H1 (cell line): ENCODE measurements at regions not wholly inside any gene's neighbourhood (a gene's known extent, or its start where the extent isn't known, plus 50 kb on each side); places are given as distances from the start of the nearest gene placed in this dataset.

Experiments
- CTCF ChIA-PET: fragments of 300-600 bp; sonication (Branson Sonifier 250); formaldehyde crosslinking; loops from one replicate; lab custom pipeline; 2021; ENCODE audit not compliant: partially characterized antibody; lab: Charles Lee
- POLR2A ChIA-PET: fragments of 300-600 bp; sonication (Branson Sonifier 250); formaldehyde crosslinking; loops from one replicate; lab custom pipeline; 2021; ENCODE audit warnings: inconsistent platforms; ENCODE audit not compliant: partially characterized antibody; lab: Charles Lee
- DNase-seq, 2 experiments: peaks; one replicate each; pipeline versions ENCODE4 v3.0.0 to v3.0.0-alpha.2; 2010 to 2022; ENCODE audit warnings: low spot score in 2 of 2, low read depth in 1 of 2, mixed read lengths in 1 of 2
- FAIRE-seq: peaks from 2 replicates; lab custom pipeline; 2011; peaks lifted over from hg19 to GRCh38; lab: Jason Lieb, UNC
- H2AFZ ChIP-seq: 2 replicates; pipeline ENCODE4 v1.8.1; 2012; ENCODE audit warnings: low read length, inconsistent platforms
- H2AK5ac ChIP-seq: 2 replicates; pipeline ENCODE4 v1.6.1; 2013; ENCODE audit warnings: low read depth, low read length
- H2BK120ac ChIP-seq: replicated peaks from 2 replicates; pipeline ENCODE3; 2013; ENCODE audit warnings: low read depth, low read length, inconsistent platforms
- H2BK12ac ChIP-seq: 2 replicates; pipeline ENCODE4 v1.6.1; 2013; ENCODE audit warnings: low read depth, low read length
- H2BK15ac ChIP-seq: 2 replicates; pipeline ENCODE4 v1.6.1; 2013; ENCODE audit warnings: low read length
- H2BK20ac ChIP-seq: 2 replicates; pipeline ENCODE4 v1.6.1; 2013; ENCODE audit warnings: low read length
- H2BK5ac ChIP-seq: 2 replicates; pipeline ENCODE4 v1.6.1; 2013; ENCODE audit warnings: low read depth, low read length
- H3K14ac ChIP-seq: 2 replicates; pipeline ENCODE4 v1.6.1; 2013; ENCODE audit warnings: inconsistent platforms; ENCODE audit not compliant: insufficient read length
- H3K18ac ChIP-seq: 2 replicates; pipeline ENCODE4 v1.6.1; 2013; ENCODE audit warnings: low read length; ENCODE audit errors: extremely low read depth
- H3K23ac ChIP-seq: 2 replicates; pipeline ENCODE4 v1.6.1; 2013; ENCODE audit warnings: inconsistent platforms; ENCODE audit not compliant: insufficient read length
- H3K23me2 ChIP-seq: 2 replicates; pipeline ENCODE4 v1.6.1; 2013; ENCODE audit warnings: low read depth, low read length
- H3K27ac ChIP-seq: 2 replicates; pipeline ENCODE4 v1.6.1; 2011; ENCODE audit warnings: low read depth, low read length, inconsistent platforms
- H3K27me3 ChIP-seq, 4 experiments: replicated peaks in 1 of 4; 1 replicate in 1 of 4; 2 replicates in 3 of 4; pipeline versions ENCODE4 v1.6.1 to v1.8.1; 2011 to 2013; ENCODE audit warnings: low read length in 3 of 4, mild to moderate bottlenecking in 3 of 4, inconsistent platforms in 2 of 4, mixed read lengths in 2 of 4, moderate library complexity in 1 of 4; ENCODE audit not compliant: control insufficient read depth in 3 of 4, insufficient read depth in 3 of 4; ENCODE audit errors: extremely low read depth in 1 of 4
- H3K36me3 ChIP-seq, 4 experiments: 2 replicates each; pipeline versions ENCODE4 v1.6.1 to v1.8.1; 2011 to 2013; ENCODE audit warnings: mild to moderate bottlenecking in 4 of 4, low read length in 3 of 4, moderate library complexity in 2 of 4, control low read depth in 1 of 4, inconsistent platforms in 1 of 4; ENCODE audit not compliant: insufficient read depth in 4 of 4, control insufficient read depth in 2 of 4
- H3K4ac ChIP-seq: replicated peaks from 2 replicates; pipeline ENCODE3; 2013; ENCODE audit warnings: low read length, low read depth, mixed read lengths, inconsistent platforms; ENCODE audit not compliant: insufficient read length
- H3K4me1 ChIP-seq, 4 experiments: replicated peaks in 1 of 4; 1 replicate in 1 of 4; 2 replicates in 3 of 4; pipeline versions ENCODE4 v1.6.1 to v1.8.1; 2011 to 2013; ENCODE audit warnings: low read length in 3 of 4, inconsistent platforms in 2 of 4, mixed read lengths in 1 of 4; ENCODE audit not compliant: insufficient read depth in 4 of 4, control insufficient read depth in 3 of 4
- H3K4me2 ChIP-seq, 2 experiments: 2 replicates each; pipeline versions ENCODE4 v1.6.1 to v1.8.1; 2011 to 2013; ENCODE audit warnings: low read depth in 2 of 2, low read length in 2 of 2, control low read depth in 1 of 2, inconsistent platforms in 1 of 2, mild to moderate bottlenecking in 1 of 2; ENCODE audit not compliant: insufficient read depth in 1 of 2
- H3K4me3 ChIP-seq, 4 experiments: fragments of 200-600, 300-600 bp in 1 of 4; sonication (generic), shearing (Covaris generic), sonication (Bioruptor Twin) in 1 of 4; 2 replicates each; pipeline versions ENCODE4 v1.5.1 to v1.8.1; 2011 to 2016; ENCODE audit warnings: low read length in 4 of 4, low read depth in 3 of 4, control low read depth in 2 of 4, inconsistent platforms in 2 of 4, mild to moderate bottlenecking in 2 of 4, mixed read lengths in 1 of 4, moderate library complexity in 1 of 4; ENCODE audit not compliant: insufficient read depth in 2 of 4; ENCODE audit errors: extremely low read depth in 1 of 4
- H3K56ac ChIP-seq: replicated peaks from 2 replicates; pipeline ENCODE3; 2013; ENCODE audit warnings: low read depth, mild to moderate bottlenecking, mixed read lengths, low read length, inconsistent platforms; ENCODE audit not compliant: insufficient read length
- H3K79me1 ChIP-seq: 2 replicates; pipeline ENCODE4 v1.6.1; 2013; ENCODE audit warnings: low read depth, low read length, control low read depth
- H3K79me2 ChIP-seq, 2 experiments: 2 replicates each; pipeline versions ENCODE4 v1.6.1 to v1.8.1; 2012 to 2013; ENCODE audit warnings: low read length in 2 of 2, mild to moderate bottlenecking in 2 of 2, inconsistent platforms in 1 of 2; ENCODE audit not compliant: insufficient read depth in 2 of 2, control insufficient read depth in 1 of 2
- H3K9ac ChIP-seq, 4 experiments: replicated peaks in 1 of 4; 1 replicate in 1 of 4; 2 replicates in 3 of 4; pipeline versions ENCODE4 v1.6.1 to v1.8.1; 2011 to 2013; ENCODE audit warnings: low read depth in 3 of 4, low read length in 3 of 4, control low read depth in 2 of 4, mild to moderate bottlenecking in 2 of 4, moderate library complexity in 2 of 4, inconsistent platforms in 1 of 4; ENCODE audit errors: extremely low read depth in 1 of 4
- H3K9me3 ChIP-seq, 2 experiments: 2 replicates each; pipeline versions ENCODE4 v1.6.1 to v1.8.1; 2012 to 2013; ENCODE audit warnings: mild to moderate bottlenecking in 2 of 2, moderate library complexity in 2 of 2, control low read depth in 1 of 2, inconsistent platforms in 1 of 2, low read depth in 1 of 2, low read length in 1 of 2, mixed read lengths in 1 of 2; ENCODE audit not compliant: insufficient read depth in 2 of 2
- H4K20me1 ChIP-seq, 2 experiments: replicated peaks in 1 of 2; 2 replicates each; pipeline versions ENCODE3 to v1.8.1; 2011 to 2013; ENCODE audit warnings: inconsistent platforms in 2 of 2, low read length in 2 of 2, mild to moderate bottlenecking in 1 of 2; ENCODE audit not compliant: insufficient read depth in 2 of 2, control insufficient read depth in 1 of 2
- H4K5ac ChIP-seq: 2 replicates; pipeline ENCODE4 v1.6.1; 2013; ENCODE audit warnings: low read length, low read depth, mixed read lengths, inconsistent platforms; ENCODE audit not compliant: insufficient read length
- H4K8ac ChIP-seq: 2 replicates; pipeline ENCODE4 v1.8.0; 2013; ENCODE audit warnings: mild to moderate bottlenecking, moderate library complexity, low read length, inconsistent platforms; ENCODE audit not compliant: insufficient read depth; ENCODE audit errors: extremely low read depth
- H4K91ac ChIP-seq: replicated peaks from 2 replicates; pipeline ENCODE3; 2013; ENCODE audit warnings: low read length, mixed read lengths, inconsistent platforms; ENCODE audit not compliant: insufficient read length
- CBX8 ChIP-seq: fragments of 300-800, 300-1000 bp; sonication (generic); IDR thresholded peaks from 2 replicates; pipeline ENCODE4 v1.7.1; 2016; ENCODE audit warnings: low read depth, low read length, borderline replicate concordance
- CHD2 ChIP-seq: IDR thresholded peaks from 2 replicates; pipeline ENCODE4 v1.6.1; 2012; ENCODE audit warnings: low read length, improper control_type of control experiment
- E2F6 ChIP-seq: IDR thresholded peaks from 2 replicates; pipeline ENCODE4 v1.6.1; 2012; ENCODE audit warnings: inconsistent platforms
- GTF2F1 ChIP-seq: IDR thresholded peaks from 2 replicates; pipeline ENCODE4 v1.6.1; 2012; ENCODE audit warnings: low read depth, low read length, improper control_type of control experiment, borderline replicate concordance
- HDAC2 ChIP-seq, 2 experiments: fragments of 300-600 bp in 1 of 2; sonication (generic) in 1 of 2; IDR thresholded peaks; 2 replicates each; pipeline ENCODE4 v1.6.1; 2011 to 2012; ENCODE audit warnings: low read depth in 2 of 2, low read length in 2 of 2, mild to moderate bottlenecking in 2 of 2, moderate library complexity in 2 of 2, borderline replicate concordance in 1 of 2, inconsistent platforms in 1 of 2
- NRF1 ChIP-seq: IDR thresholded peaks from 2 replicates; pipeline ENCODE4 v1.6.1; 2011; ENCODE audit warnings: mild to moderate bottlenecking, low read depth, low read length, improper control_type of control experiment
- PHF8 ChIP-seq: fragments of 200-600 bp; sonication (generic); conservative IDR thresholded peaks from 2 replicates; pipeline ENCODE4 v1.7.1; 2012; ENCODE audit warnings: low read depth, mild to moderate bottlenecking, inconsistent platforms, low read length, moderate library complexity
- POU5F1 ChIP-seq: IDR thresholded peaks from 2 replicates; pipeline ENCODE4 v1.6.1; 2011; ENCODE audit warnings: low read depth, mild to moderate bottlenecking, low read length, moderate library complexity
- RBBP5 ChIP-seq: IDR thresholded peaks from 2 replicates; pipeline ENCODE4 v1.7.1; 2012; ENCODE audit warnings: low read depth, mild to moderate bottlenecking, inconsistent platforms, low read length, moderate library complexity, borderline replicate concordance
- SIN3A ChIP-seq, 2 experiments: IDR thresholded peaks in 1 of 2; conservative IDR thresholded peaks in 1 of 2; 2 replicates each; pipeline ENCODE4 v1.6.1; 2011 to 2012; ENCODE audit warnings: low read length in 2 of 2, improper control_type of control experiment in 1 of 2, low read depth in 1 of 2, mild to moderate bottlenecking in 1 of 2
- SP2 ChIP-seq: IDR thresholded peaks from 2 replicates; pipeline ENCODE4 v1.6.1; 2012; ENCODE audit warnings: mild to moderate bottlenecking, low read length, inconsistent platforms
- TCF12 ChIP-seq: IDR thresholded peaks from 2 replicates; pipeline ENCODE4 v1.6.1; 2011; ENCODE audit warnings: low read depth, mild to moderate bottlenecking, low read length
- YY1 ChIP-seq: IDR thresholded peaks from 2 replicates; pipeline ENCODE4 v1.6.1; 2011; ENCODE audit warnings: low read depth, mild to moderate bottlenecking, low read length
- ZNF274 ChIP-seq: IDR thresholded peaks from 2 replicates; pipeline ENCODE4 v1.7.0; 2012; ENCODE audit warnings: low read length, borderline replicate concordance; ENCODE audit errors: extremely low read depth
- TF ChIP-seq, protein P1 (sequence below): IDR thresholded peaks from 2 replicates; pipeline ENCODE4 v1.6.1; 2012; ENCODE audit warnings: inconsistent platforms

DNA sequence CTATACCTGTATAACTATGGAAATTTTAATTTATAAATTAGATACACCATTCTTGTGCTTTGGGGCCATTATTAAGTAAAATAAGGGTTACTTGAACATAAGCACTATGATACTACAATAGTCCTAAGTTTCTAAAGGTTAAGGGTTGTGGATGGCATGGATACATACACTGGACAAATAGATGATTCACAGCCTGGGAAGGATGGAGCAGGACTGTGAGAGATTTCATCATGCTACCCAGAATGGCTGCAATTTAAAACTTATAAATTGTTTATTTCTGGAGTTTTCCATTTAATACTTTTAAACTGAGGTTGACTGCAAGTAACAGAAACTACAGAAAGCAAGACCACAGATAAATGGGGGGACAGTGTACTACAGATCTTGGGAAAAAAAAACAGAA is 295.8 kb upstream of the ZNF804A start:
- no peak overlapping the region for H2BK15ac ChIP-seq
- no peak for FAIRE-seq
- no peak overlapping the region for H2BK120ac ChIP-seq
- no peak overlapping the region for H3K4ac ChIP-seq
- H3K56ac ChIP-seq: no peak overlapping the region
- no peaks in the 10 kb centered on the region for H4K20me1 ChIP-seq
- H2BK20ac ChIP-seq: no peak overlapping the region
- H2AFZ ChIP-seq: no peak overlapping the region
- H2AK5ac ChIP-seq: no peak overlapping the region
- H3K36me3 ChIP-seq: no peaks in the 10 kb centered on the region
- no peaks in the 10 kb centered on the region for H3K4me1 ChIP-seq
- H3K18ac ChIP-seq: no peak overlapping the region
- no peak overlapping the region for H3K27ac ChIP-seq
- H4K5ac ChIP-seq: no peak overlapping the region
- no peak for DNase-seq
- POLR2A ChIA-PET: no interaction called here
- no peaks in the 10 kb centered on the region for H3K9me3 ChIP-seq
- H2BK12ac ChIP-seq: no peak overlapping the region
- no peaks in the 10 kb centered on the region for H3K23me2 ChIP-seq
- H3K27me3 ChIP-seq: peaks cover 0 to 1% (median 0%) of the 10 kb centered on the region in 4 experiments; a peak in 1 of 7 replicates
- no peaks in the 10 kb centered on the region for H3K79me1 ChIP-seq
- no peak overlapping the region for H4K8ac ChIP-seq
- H3K79me2 ChIP-seq: no peaks in the 10 kb centered on the region
- H2BK5ac ChIP-seq: no peak overlapping the region
- no peak overlapping the region for H3K23ac ChIP-seq
- CTCF ChIA-PET: no interaction called here
- no peak overlapping the region for H3K14ac ChIP-seq
- H4K91ac ChIP-seq: no peak overlapping the region
- no peak overlapping the region for H3K9ac ChIP-seq
- H3K4me2 ChIP-seq: no peak overlapping the region
- H3K4me3 ChIP-seq: no peak overlapping the region
- no peak for TF ChIP-seq YY1
- no peak for TF ChIP-seq E2F6
- TF ChIP-seq CBX8: no peak
- TF ChIP-seq CHD2: no peak
- no peak for TF ChIP-seq GTF2F1
- TF ChIP-seq NRF1: no peak
- TF ChIP-seq POU5F1: no peak
- TF ChIP-seq SIN3A (conservative IDR thresholded peaks at IDR 0.05 in 1 of 2, IDR thresholded peaks at IDR 0.05 in 1 of 2; ENCODE audit: low read depth in 1 of 2, low read length in 2 of 2): no peak
- TF ChIP-seq RBBP5: no peak
- TF ChIP-seq HDAC2 (IDR thresholded peaks at IDR 0.05; ENCODE audit: borderline replicate concordance in 1 of 2, low read depth in 2 of 2, low read length in 2 of 2): no peak
- TF ChIP-seq PHF8: no peak
- no peak for TF ChIP-seq ZNF274
- TF ChIP-seq TCF12: no peak
- TF ChIP-seq, protein P1, sequence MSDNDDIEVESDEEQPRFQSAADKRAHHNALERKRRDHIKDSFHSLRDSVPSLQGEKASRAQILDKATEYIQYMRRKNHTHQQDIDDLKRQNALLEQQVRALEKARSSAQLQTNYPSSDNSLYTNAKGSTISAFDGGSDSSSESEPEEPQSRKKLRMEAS: no peak
- no peak for TF ChIP-seq SP2
